ENCODE measurements at regions not wholly inside any gene's neighbourhood (a gene's known extent, or its start where the extent isn't known, plus 50 kb on each side); places are given as distances from the start of the nearest gene placed in this dataset.

DNA sequence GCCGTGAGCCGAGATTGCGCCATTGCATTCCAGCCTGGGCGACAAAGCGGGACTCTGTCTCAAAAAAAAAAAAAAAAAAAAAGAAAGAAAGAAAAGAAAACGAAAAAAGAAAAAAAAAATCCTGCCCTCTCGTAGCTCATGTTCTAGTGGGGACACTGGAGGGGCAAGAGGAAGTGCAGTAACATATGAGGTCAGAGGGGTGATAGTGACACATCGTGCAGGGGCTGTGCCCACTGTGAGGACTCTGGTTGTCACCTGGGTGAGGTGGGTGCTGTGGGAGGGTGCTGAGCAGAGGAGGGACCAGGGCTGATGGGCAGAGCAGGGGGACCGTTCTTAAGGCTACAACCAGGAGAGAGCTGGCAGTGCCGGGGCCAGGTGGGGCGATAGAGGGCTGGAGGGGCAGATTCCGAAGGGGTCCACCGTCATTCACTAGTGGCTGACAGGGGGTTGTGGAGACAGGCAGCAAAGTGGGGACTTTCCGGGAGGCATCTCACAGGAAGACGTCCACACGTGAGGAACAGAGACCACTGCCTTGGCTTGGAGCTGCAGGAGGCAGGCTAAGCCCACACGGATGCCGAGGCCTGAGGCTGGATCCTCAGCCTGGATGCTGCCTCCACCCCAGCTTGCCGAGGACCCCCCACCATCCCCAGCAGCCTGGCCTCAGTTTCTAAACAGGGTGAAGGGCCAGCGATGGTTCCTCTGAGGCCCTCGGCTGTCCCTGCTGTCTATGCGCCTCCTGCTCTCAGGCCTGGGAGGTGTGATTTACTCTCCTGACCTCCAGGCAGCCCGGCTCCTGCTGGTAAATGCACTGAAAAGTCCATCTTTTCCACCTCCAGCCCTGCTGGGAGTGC, 154.3 kb upstream of the IQSEC1 start:
- H3K9me3 ChIP-seq, result no peaks in the 10 kb centered on the region
- H3K36me3 ChIP-seq, result no peaks in the 10 kb centered on the region
- intact Hi-C loops (cut with DNase I), result no loop called here
- H3K27me3 ChIP-seq, result peaks cover 0 to 16% of the 10 kb centered on the region in 2 donors
- no peaks in the 10 kb centered on the region for H3K4me1 ChIP-seq
- no peak overlapping the region for H3K4me3 ChIP-seq
- no peak for ATAC-seq
- no peak overlapping the region for H3K27ac ChIP-seq
- peak in 1 of 4 donors; percentile 46 for DNase-seq
- TF ChIP-seq, protein P1, sequence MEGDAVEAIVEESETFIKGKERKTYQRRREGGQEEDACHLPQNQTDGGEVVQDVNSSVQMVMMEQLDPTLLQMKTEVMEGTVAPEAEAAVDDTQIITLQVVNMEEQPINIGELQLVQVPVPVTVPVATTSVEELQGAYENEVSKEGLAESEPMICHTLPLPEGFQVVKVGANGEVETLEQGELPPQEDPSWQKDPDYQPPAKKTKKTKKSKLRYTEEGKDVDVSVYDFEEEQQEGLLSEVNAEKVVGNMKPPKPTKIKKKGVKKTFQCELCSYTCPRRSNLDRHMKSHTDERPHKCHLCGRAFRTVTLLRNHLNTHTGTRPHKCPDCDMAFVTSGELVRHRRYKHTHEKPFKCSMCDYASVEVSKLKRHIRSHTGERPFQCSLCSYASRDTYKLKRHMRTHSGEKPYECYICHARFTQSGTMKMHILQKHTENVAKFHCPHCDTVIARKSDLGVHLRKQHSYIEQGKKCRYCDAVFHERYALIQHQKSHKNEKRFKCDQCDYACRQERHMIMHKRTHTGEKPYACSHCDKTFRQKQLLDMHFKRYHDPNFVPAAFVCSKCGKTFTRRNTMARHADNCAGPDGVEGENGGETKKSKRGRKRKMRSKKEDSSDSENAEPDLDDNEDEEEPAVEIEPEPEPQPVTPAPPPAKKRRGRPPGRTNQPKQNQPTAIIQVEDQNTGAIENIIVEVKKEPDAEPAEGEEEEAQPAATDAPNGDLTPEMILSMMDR (IDR thresholded peaks at IDR 0.05), result no peak

DNA sequence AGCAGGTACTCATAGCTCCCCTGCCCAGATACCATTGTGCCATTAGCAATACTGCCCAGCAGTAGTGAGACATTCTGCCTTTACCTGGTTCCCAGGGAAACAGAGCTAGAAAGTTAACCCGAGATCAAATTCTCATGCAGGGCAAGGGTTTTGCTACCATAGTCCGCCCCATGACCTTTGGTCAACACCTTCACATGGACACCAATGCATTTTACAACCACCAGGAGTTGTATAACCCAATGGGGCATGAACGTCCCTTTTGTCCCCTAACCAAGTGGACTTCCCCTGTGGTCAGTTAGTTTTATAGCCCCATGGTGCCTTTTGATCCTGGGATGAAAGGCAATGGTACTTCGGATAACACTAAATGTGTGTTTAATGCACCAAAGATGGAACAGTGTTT, 151.7 kb upstream of the IQSEC1 start:
- H3K36me3 ChIP-seq, result no peaks in the 10 kb centered on the region
- no peak for DNase-seq
- TF ChIP-seq, protein P1 (IDR thresholded peaks at IDR 0.05), result no peak
- no peak overlapping the region for H3K27ac ChIP-seq
- no peak for ATAC-seq
- intact Hi-C loops (cut with DNase I), result no loop called here
- H3K9me3 ChIP-seq, result no peaks in the 10 kb centered on the region
- H3K27me3 ChIP-seq, result peaks cover 0 to 9% of the 10 kb centered on the region in 2 donors
- H3K4me1 ChIP-seq, result no peaks in the 10 kb centered on the region
- no peak overlapping the region for H3K4me3 ChIP-seq

DNA sequence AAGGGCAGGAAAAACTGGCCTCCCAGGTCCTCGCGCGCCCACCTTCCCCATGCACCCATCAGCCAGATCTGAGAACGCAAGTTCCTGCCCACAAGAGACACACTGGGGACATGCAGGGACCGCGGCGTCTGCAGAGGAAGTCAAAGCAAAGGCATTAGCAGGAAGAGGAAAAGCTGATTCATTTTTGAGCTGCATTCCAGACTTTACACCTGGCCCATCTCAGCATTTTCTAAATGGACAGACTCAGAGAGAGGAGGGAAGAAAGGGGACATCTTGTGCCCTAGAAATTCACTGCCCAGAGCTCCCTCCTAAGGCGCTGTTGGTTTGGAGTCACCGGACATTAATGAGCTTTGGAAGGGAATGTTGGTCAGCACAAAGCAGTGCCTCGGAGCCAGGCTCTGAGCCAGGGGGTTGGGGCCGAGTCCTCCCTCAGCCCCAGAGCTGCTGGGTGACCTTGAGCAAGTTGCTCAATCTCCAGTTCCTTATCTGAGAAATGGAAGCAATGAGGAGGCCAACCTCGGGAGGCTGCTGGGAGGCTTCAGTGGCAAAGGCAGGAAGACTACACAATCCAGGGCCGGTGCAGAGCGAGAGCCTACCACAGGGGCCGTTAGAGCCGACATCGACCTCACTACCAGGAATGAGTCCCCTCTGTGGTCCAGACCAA, 150.5 kb upstream of the IQSEC1 start:
- TF ChIP-seq, protein P1 (IDR thresholded peaks at IDR 0.05), result no peak
- intact Hi-C loops (cut with DNase I), result no loop called here
- no peak overlapping the region for H3K4me3 ChIP-seq
- no peaks in the 10 kb centered on the region for H3K4me1 ChIP-seq
- DNase-seq (peak in 1 of 4 donors; percentile 60), ATAC-seq (no peak)
- no peak overlapping the region for H3K27ac ChIP-seq
- H3K36me3 ChIP-seq, result no peaks in the 10 kb centered on the region
- H3K27me3 ChIP-seq, result peaks cover 0 to 9% of the 10 kb centered on the region in 2 donors
- no peaks in the 10 kb centered on the region for H3K9me3 ChIP-seq

DNA sequence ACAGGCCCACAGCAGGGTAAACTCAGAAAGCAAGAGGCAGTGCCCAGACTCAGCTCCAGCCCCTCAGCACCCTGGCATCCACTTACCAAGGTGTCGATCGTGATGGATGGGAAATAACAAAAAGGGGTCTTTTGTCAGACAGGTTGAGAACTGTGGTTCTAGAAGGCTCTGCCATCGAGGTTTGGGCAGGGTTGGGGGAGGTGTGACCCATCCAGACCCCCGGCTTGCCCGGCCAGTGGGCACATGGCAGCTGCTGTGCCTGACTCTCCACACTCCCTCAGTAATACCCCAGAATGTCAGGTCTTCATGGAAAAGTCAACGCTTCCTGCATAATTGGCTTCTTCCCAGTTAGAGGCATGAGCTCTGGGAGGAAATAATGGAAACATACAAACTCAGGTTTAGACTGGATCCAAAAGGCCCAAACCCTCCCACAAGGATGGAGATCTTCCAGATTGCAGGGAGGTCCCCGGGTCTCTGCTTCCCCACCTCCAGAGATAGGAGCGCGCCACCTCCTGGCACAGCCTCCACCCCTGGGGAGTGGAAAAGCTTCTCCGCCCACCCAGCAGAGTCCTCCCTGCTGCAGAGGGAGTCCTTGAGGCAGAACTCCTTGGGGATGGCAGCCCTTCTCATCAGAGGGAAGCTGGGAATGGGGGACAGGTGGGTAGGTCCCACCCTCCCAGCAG, 149.8 kb upstream of the IQSEC1 start:
- Histone ChIP-seq H3K27me3 (peaks cover 0 to 9% of the 10 kb centered on the region in 2 donors), H3K9me3 (no peaks in the 10 kb centered on the region), H3K4me1 (no peaks in the 10 kb centered on the region), H3K36me3 (no peaks in the 10 kb centered on the region), H3K4me3 (no peak overlapping the region), H3K27ac (no peak overlapping the region)
- intact Hi-C loops (cut with DNase I), result no loop called here
- TF ChIP-seq, protein P1 (IDR thresholded peaks at IDR 0.05), result no peak
- DNase-seq (peak in 1 of 4 donors; percentile 44), ATAC-seq (no peak)

DNA sequence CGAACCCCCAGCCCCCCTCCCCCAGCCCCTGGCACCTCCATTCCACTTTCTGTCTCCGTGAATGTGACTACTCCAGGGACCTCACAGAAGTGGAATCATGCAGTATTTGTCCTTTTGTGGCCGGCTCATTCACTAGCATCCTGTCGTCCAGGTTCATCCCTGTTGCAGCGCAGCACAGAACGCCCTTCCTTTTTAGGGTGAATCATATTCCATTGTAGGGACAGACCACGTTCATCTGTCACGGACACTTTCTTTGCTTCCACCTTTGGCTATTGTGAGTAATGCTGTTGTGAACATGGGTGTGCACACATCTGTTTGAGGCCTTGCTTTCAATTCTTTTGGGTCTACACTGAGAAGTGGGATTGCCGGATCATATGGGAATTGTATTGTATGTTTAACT, 148.9 kb upstream of the IQSEC1 start:
- intact Hi-C loops (cut with DNase I), result no loop called here
- DNase-seq, result no peak
- TF ChIP-seq, protein P1 (IDR thresholded peaks at IDR 0.05), result no peak
- Histone ChIP-seq H3K36me3 (no peaks in the 10 kb centered on the region), H3K27me3 (peaks cover 0 to 9% of the 10 kb centered on the region in 2 donors), H3K4me1 (no peaks in the 10 kb centered on the region), H3K4me3 (no peak overlapping the region), H3K9me3 (no peaks in the 10 kb centered on the region), H3K27ac (no peak overlapping the region)
- no peak for ATAC-seq
